Coronary artery (tissue), 2 donors: ENCODE measurements at regions not wholly inside any gene's neighbourhood (a gene's known extent, or its start where the extent isn't known, plus 50 kb on each side); places are given as distances from the start of the nearest gene placed in this dataset.
"Not testable (repeated sequence)": the region's sequence is repeated elsewhere in the genome, so short reads cannot be mapped to it uniquely, and the experiment has no call there.

Experiments
- DNase-seq: peaks from one replicate; pipeline ENCODE4 v3.0.0-alpha.2; 2017; ENCODE audit warnings: low spot score
- H3K27ac ChIP-seq, 2 donors: fragments of 200-600 bp; sonication (generic); one replicate each; pipeline ENCODE4 v1.5.1; 2016 to 2019
- H3K4me3 ChIP-seq: fragments of 200-600 bp; sonication (generic); 2 replicates; pipeline ENCODE4 v1.5.1; 2016; ENCODE audit warnings: mild to moderate bottlenecking, moderate library complexity
- TF ChIP-seq, protein P1 (sequence below): fragments of 200-600 bp; sonication (generic); IDR thresholded peaks from one replicate; pipeline ENCODE4 v1.5.1; 2019; ENCODE audit warnings: antibody characterized with exemption

DNA sequence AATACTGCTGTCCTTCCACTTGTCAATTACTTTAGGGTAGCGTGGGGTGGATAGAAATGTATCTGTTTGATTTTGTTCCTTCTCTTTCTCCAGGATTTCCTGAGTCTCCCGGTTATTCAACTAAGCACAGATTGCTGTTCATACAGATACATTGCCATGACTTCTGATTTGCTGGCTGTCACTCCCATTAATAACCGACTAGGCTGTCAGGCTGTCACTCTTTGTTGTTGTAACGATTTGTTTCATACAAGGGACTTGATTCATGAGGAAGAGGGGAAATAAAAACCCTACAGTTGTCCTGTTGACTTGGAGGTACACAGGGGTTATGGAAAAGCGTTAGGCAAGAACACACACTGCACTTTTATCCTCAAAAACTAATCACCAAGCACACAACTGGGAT, 302.7 kb upstream of the SMIM21 start:
- DNase-seq: no peak
- TF ChIP-seq, protein P1, sequence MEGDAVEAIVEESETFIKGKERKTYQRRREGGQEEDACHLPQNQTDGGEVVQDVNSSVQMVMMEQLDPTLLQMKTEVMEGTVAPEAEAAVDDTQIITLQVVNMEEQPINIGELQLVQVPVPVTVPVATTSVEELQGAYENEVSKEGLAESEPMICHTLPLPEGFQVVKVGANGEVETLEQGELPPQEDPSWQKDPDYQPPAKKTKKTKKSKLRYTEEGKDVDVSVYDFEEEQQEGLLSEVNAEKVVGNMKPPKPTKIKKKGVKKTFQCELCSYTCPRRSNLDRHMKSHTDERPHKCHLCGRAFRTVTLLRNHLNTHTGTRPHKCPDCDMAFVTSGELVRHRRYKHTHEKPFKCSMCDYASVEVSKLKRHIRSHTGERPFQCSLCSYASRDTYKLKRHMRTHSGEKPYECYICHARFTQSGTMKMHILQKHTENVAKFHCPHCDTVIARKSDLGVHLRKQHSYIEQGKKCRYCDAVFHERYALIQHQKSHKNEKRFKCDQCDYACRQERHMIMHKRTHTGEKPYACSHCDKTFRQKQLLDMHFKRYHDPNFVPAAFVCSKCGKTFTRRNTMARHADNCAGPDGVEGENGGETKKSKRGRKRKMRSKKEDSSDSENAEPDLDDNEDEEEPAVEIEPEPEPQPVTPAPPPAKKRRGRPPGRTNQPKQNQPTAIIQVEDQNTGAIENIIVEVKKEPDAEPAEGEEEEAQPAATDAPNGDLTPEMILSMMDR: no peak
- H3K4me3 ChIP-seq: no peak overlapping the region
- no peak overlapping the region for H3K27ac ChIP-seq

DNA sequence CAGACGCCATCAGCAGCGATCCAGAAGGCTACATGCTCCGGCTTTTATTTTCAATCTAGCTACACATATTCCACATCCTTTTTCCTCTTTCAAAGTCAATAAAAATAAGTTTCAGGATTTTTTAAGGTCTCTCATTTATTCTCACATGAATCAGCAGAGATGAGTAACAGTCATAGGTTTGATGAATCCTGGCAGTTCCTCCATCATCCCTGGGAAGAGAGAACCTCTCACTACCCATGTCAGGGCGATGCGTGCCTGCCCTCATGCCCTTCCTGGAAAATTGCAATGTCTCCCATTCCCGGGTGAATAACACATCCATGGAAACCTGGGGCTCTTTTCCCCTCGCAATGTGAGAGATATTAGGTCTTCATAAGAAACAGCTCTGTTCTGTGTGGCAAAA, 301.1 kb upstream of the SMIM21 start:
- no peak for DNase-seq
- Histone ChIP-seq H3K27ac (no peak overlapping the region), H3K4me3 (no peak overlapping the region)
- TF ChIP-seq, protein P1: no peak

DNA sequence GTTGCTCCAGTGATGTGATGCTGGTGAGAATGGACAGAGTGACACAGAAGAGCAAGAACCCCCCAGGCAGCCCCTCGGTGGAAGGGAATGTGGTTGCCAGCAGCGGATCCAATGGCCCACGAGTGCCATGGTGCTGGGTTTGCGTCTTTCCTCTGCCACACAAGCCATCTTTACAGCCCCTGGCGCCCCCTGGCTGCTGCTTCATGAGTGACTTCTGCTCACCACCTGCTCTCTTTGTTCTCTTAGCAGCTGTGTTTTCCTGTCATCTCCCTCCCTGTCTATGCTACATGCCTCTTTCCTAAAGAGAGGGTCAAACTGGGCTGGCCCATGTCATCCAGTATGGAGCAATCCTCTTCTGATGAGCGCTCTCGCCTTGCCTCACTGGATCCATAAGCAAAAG, 300.0 kb upstream of the SMIM21 start:
- TF ChIP-seq, protein P1: no peak
- DNase-seq: no peak
- H3K27ac ChIP-seq: no peak overlapping the region

DNA sequence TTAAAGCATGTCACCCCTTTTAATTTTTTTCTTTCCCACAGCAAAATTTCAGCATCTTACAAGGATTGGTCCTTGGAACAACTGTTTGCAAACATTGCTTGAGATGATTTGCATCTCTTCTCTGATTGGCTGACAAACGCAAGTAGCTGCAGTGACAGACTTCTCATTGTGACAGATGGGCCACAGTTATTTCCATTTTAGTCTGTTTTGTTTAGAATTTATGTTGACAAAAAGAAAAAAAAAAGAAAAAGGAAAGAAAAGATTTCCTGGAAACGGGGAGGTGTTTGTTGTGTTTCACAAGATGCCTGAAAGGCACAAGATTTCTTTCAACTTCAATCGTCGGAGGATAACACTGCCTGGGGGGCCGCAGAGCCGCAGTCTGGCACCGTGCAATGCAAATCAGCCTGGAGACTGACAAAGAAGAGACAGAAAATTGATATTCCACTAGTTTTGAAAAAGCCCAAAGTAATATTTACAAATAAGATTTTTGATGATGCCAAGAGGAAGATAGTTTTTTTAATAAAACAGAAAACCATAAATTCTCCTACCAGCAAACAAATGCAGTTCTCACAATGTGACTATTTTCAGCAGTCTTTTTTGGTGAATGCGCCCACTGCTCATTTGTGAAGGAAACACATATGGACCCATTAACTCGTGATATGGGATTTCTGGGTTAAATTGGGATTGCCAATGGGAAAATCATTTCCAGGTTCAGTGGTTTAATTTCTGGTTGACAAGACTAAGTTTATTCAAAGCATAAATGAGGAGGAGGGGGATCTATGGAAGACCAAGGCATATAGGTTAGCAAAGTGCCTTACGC, 296.2 kb upstream of the SMIM21 start:
- Histone ChIP-seq H3K4me3 (no peak overlapping the region), H3K27ac (no peak overlapping the region)
- DNase-seq: no peak
- TF ChIP-seq, protein P1: no peak

More for the DNA sequence above, 300.0 kb upstream of the SMIM21 start:
- no peak overlapping the region for H3K4me3 ChIP-seq

DNA sequence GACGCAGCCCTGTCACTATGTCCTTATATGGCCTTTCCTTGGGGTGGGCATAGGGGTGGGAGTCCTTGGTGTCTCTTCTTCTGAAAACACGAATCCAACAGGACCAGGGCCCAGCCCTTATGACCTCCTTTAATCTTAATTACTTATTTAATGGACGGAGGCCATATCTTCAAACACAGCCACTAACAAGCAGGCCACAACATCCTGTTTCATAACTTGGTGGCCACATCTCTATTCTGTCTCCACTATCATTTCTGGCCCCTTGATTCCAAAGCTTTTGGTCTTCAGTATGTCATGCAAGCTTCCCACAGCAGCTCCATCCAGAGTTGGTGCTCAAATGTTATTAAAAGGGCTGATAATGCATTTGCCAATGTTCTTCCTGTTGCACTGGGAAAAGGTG, 287.3 kb upstream of the SMIM21 start:
- TF ChIP-seq, protein P1: no peak
- Histone ChIP-seq H3K4me3 (no peak overlapping the region), H3K27ac (no peak overlapping the region)
- DNase-seq: no peak

DNA sequence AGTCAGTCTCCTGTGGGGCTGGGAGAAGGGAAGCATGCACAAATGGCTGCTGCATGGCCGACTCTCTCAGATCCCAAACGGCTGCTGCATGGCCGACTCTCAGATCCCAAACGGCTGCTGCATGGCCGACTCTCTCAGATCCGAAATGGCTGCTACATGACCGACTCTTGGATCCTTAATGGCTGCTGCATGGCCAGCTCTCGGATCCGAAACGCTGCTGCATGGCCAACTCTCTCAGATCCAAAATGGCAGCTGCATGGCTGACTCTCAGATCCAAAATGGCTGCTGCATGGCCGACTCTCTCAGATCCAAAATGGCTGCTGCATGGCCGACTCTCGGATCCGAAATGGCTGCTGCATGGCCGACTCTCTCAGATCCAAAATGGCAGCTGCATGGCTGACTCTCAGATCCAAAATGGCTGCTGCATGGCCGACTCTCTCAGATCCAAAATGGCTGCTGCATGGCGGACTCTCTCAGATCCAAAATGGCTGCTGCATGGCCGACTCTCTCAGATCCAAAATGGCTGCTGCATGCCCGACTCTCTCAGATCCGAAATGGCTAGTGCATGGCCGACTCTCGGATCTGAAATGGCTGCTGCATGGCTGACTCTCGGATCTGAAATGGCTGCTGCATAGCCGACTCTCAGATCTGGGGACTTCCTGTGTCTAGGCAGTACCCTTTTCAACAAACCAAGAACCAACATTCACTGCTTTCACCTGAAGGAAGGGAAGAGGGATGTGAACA, 284.8 kb upstream of the SMIM21 start:
- not testable (repeated sequence) for H3K27ac ChIP-seq, DNase-seq, H3K4me3 ChIP-seq

DNA sequence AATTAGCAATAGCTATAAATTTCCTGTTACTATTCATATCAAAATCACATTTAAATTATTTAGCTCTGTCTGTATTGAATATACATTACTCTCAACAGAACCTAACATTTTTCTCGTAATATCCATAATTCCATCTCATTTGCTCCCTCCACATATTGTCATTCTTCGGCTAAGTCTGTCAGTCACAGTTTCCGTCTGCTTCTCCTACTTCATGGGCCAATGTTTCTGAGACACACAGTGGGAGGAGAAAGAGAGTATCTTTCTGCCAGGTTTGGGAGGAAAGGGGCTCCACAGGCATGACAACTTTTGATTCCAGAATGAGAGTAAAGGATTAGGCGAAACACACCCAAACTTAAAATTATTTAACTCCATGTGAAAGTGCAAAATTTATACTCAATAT, 273.1 kb upstream of the SMIM21 start:
- DNase-seq: no peak
- no peak overlapping the region for H3K27ac ChIP-seq
- TF ChIP-seq, protein P1: no peak
- no peak overlapping the region for H3K4me3 ChIP-seq
